ENCODE measurements at regions not wholly inside any gene's neighbourhood (a gene's known extent, or its start where the extent isn't known, plus 50 kb on each side); places are given as distances from the start of the nearest gene placed in this dataset.

- H4K20me1 ChIP-seq (ENCODE audit: insufficient read depth): no peaks in the 10 kb centered on the region
- no peak overlapping the region for H2AFZ ChIP-seq (ENCODE audit: low read depth)
- no peaks in the 10 kb centered on the region for H3K27me3 ChIP-seq (ENCODE audit: insufficient read depth, low read depth)
- H3K4me3 ChIP-seq (IDR thresholded peaks at IDR 0.05; ENCODE audit: insufficient read depth, low read depth, low read length): no peak overlapping the region
- TF ChIP-seq, protein P1, sequence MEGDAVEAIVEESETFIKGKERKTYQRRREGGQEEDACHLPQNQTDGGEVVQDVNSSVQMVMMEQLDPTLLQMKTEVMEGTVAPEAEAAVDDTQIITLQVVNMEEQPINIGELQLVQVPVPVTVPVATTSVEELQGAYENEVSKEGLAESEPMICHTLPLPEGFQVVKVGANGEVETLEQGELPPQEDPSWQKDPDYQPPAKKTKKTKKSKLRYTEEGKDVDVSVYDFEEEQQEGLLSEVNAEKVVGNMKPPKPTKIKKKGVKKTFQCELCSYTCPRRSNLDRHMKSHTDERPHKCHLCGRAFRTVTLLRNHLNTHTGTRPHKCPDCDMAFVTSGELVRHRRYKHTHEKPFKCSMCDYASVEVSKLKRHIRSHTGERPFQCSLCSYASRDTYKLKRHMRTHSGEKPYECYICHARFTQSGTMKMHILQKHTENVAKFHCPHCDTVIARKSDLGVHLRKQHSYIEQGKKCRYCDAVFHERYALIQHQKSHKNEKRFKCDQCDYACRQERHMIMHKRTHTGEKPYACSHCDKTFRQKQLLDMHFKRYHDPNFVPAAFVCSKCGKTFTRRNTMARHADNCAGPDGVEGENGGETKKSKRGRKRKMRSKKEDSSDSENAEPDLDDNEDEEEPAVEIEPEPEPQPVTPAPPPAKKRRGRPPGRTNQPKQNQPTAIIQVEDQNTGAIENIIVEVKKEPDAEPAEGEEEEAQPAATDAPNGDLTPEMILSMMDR (conservative IDR thresholded peaks at IDR 0.05; ENCODE audit: low read depth, low read length): no peak
- no peaks in the 10 kb centered on the region for H3K79me2 ChIP-seq (ENCODE audit: insufficient read depth, low read depth)
- no peak overlapping the region for H3K27ac ChIP-seq
- H3K9ac ChIP-seq: no peak overlapping the region
- H3K4me2 ChIP-seq: no peak overlapping the region
- H3K36me3 ChIP-seq (ENCODE audit: insufficient read depth): no peaks in the 10 kb centered on the region
- no peaks in the 10 kb centered on the region for H3K4me1 ChIP-seq (ENCODE audit: low read depth, poor library complexity, severe bottlenecking)
Measured at GRCh38 chr4:20624793-20625374, 75.4 kb upstream of the PACRGL start.

- Histone ChIP-seq H3K36me3 (ENCODE audit: insufficient read depth) (no peaks in the 10 kb centered on the region), H3K79me2 (ENCODE audit: insufficient read depth, low read depth) (no peaks in the 10 kb centered on the region), H3K27ac (no peak overlapping the region), H3K9ac (no peak overlapping the region), H4K20me1 (ENCODE audit: insufficient read depth) (no peaks in the 10 kb centered on the region), H3K4me3 (IDR thresholded peaks at IDR 0.05; ENCODE audit: insufficient read depth, low read depth, low read length) (no peak overlapping the region), H3K4me1 (ENCODE audit: low read depth, poor library complexity, severe bottlenecking) (no peaks in the 10 kb centered on the region), H3K27me3 (ENCODE audit: insufficient read depth, low read depth) (no peaks in the 10 kb centered on the region), H2AFZ (ENCODE audit: low read depth) (no peak overlapping the region), H3K4me2 (no peak overlapping the region)
- TF ChIP-seq, protein P1 (conservative IDR thresholded peaks at IDR 0.05; ENCODE audit: low read depth, low read length): no peak
Measured at GRCh38 chr4:20625426-20625825, 74.8 kb upstream of the PACRGL start.

GRCh38 chr4:20626326-20627005, 73.8 kb upstream of the PACRGL start:
- no peak overlapping the region for H3K9ac ChIP-seq
- no peak overlapping the region for H3K4me2 ChIP-seq
- no peaks in the 10 kb centered on the region for H4K20me1 ChIP-seq (ENCODE audit: insufficient read depth)

DNA sequence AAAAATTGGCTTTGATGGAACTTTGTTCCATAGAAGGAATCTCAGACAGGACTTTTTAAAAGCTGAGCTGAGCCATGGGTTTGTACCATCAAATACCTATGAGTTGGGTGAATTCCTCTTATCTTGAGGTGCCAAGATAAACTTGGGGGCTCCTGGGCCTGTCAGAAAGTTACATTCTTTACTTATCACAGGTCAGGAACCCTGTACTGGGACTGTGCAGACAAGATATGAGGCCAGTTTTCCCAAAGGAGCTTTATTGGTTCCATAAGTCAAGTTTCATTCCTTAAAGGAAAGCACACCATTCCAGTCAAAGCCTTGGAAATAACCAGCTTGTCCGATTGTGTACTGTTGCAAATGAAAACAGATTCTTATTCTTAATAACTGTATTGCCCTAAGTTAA, 72.4 kb upstream of the PACRGL start:
- Histone ChIP-seq H3K4me3 (IDR thresholded peaks at IDR 0.05; ENCODE audit: insufficient read depth, low read depth, low read length) (no peak overlapping the region), H3K4me1 (ENCODE audit: low read depth, poor library complexity, severe bottlenecking) (no peaks in the 10 kb centered on the region)
- TF ChIP-seq, protein P1 (conservative IDR thresholded peaks at IDR 0.05; ENCODE audit: low read depth, low read length): no peak

More at GRCh38 chr4:20626326-20627005, 73.8 kb upstream of the PACRGL start:
- Histone ChIP-seq H3K36me3 (ENCODE audit: insufficient read depth) (no peaks in the 10 kb centered on the region), H3K79me2 (ENCODE audit: insufficient read depth, low read depth) (no peaks in the 10 kb centered on the region), H3K27ac (no peak overlapping the region), H3K4me1 (ENCODE audit: low read depth, poor library complexity, severe bottlenecking) (no peaks in the 10 kb centered on the region), H2AFZ (ENCODE audit: low read depth) (no peak overlapping the region), H3K27me3 (ENCODE audit: insufficient read depth, low read depth) (no peaks in the 10 kb centered on the region), H3K4me3 (IDR thresholded peaks at IDR 0.05; ENCODE audit: insufficient read depth, low read depth, low read length) (no peak overlapping the region)
- TF ChIP-seq, protein P1 (conservative IDR thresholded peaks at IDR 0.05; ENCODE audit: low read depth, low read length): no peak

More for the DNA sequence above, 72.4 kb upstream of the PACRGL start:
- Histone ChIP-seq H2AFZ (ENCODE audit: low read depth) (no peak overlapping the region), H3K9ac (no peak overlapping the region), H3K79me2 (ENCODE audit: insufficient read depth, low read depth) (no peaks in the 10 kb centered on the region), H3K36me3 (ENCODE audit: insufficient read depth) (no peaks in the 10 kb centered on the region), H3K27ac (no peak overlapping the region), H3K27me3 (ENCODE audit: insufficient read depth, low read depth) (no peaks in the 10 kb centered on the region), H3K4me2 (no peak overlapping the region), H4K20me1 (ENCODE audit: insufficient read depth) (no peaks in the 10 kb centered on the region)
